PC-9 (cell line): ENCODE measurements at regions not wholly inside any gene's neighbourhood (a gene's known extent, or its start where the extent isn't known, plus 50 kb on each side); places are given as distances from the start of the nearest gene placed in this dataset.

Experiments
- BruUV-seq: library from RNA; stranded (reverse); fragments of 400-500 nt; replicated peaks from 2 replicates; lab custom pipeline; 2021; lab: Mats Ljungman, UMichigan
- CTCF ChIA-PET: fragments of 300-600 bp; sonication (Branson Sonifier 250); formaldehyde crosslinking; loops from one replicate; lab custom pipeline; 2022; ENCODE audit warnings: antibody characterized with exemption; lab: Charles Lee
- POLR2A ChIA-PET: fragments of 300-600 bp; sonication (Branson Sonifier 250); formaldehyde crosslinking; loops from one replicate; lab custom pipeline; 2022; ENCODE audit warnings: antibody characterized with exemption; ENCODE audit not compliant: unreplicated experiment; lab: Charles Lee
- DNase-seq, 2 experiments: peaks; one replicate each; pipeline versions ENCODE4 v3.0.0 to v3.0.0-alpha.2; 2015 to 2022; ENCODE audit warnings: mixed read lengths in 1 of 2
- H2AFZ ChIP-seq: fragments of 200-600 bp; sonication (generic); 2 replicates; pipeline ENCODE4 v1.8.1; 2017; ENCODE audit warnings: antibody characterized with exemption
- H3F3A ChIP-seq: fragments of 200-600 bp; sonication (generic); 2 replicates; pipeline ENCODE4 v1.8.1; 2017; ENCODE audit warnings: antibody characterized with exemption, mild to moderate bottlenecking, low read depth; ENCODE audit not compliant: insufficient read depth
- H3K27ac ChIP-seq: fragments of 200-600 bp; sonication (generic); 2 replicates; pipeline ENCODE4 v1.6.1; 2016; ENCODE audit warnings: mixed run types
- H3K27me3 ChIP-seq: fragments of 200-600 bp; sonication (generic); 2 replicates; pipeline ENCODE4 v1.6.1; 2016; ENCODE audit warnings: low read depth, mixed run types; ENCODE audit not compliant: insufficient read depth
- H3K36me3 ChIP-seq: fragments of 200-600 bp; sonication (generic); 2 replicates; pipeline ENCODE4 v1.6.1; 2016; ENCODE audit warnings: low read depth, mixed run types
- H3K4me1 ChIP-seq: fragments of 200-600 bp; sonication (generic); replicated peaks from 2 replicates; pipeline ENCODE4 v1.6.1; 2016; ENCODE audit warnings: mixed run types; ENCODE audit not compliant: insufficient read depth
- H3K4me2 ChIP-seq: fragments of 200-600 bp; sonication (generic); 2 replicates; pipeline ENCODE4 v1.6.1; 2017; ENCODE audit warnings: mixed run types
- H3K4me3 ChIP-seq: fragments of 200-600 bp; sonication (generic); 2 replicates; pipeline ENCODE4 v1.6.1; 2016; ENCODE audit warnings: mixed run types
- H3K79me2 ChIP-seq: fragments of 200-600 bp; sonication (generic); 2 replicates; pipeline ENCODE4 v1.6.1; 2017; ENCODE audit warnings: low read depth, mixed run types
- H3K9me2 ChIP-seq: fragments of 200-600 bp; sonication (generic); 2 replicates; pipeline ENCODE4 v1.8.1; 2017; ENCODE audit warnings: mild to moderate bottlenecking; ENCODE audit not compliant: insufficient read depth
- H3K9me3 ChIP-seq: fragments of 200-600 bp; sonication (generic); 2 replicates; pipeline ENCODE4 v1.8.1; 2016; ENCODE audit warnings: low read depth; ENCODE audit not compliant: insufficient read depth
- H4K20me1 ChIP-seq: fragments of 200-600 bp; sonication (generic); 2 replicates; pipeline ENCODE4 v1.8.1; 2017; ENCODE audit not compliant: insufficient read depth
- CTCF ChIP-seq: fragments of 200-600 bp; sonication (generic); conservative IDR thresholded peaks from 2 replicates; pipeline ENCODE4 v1.6.1; 2017; ENCODE audit warnings: mixed run types, antibody characterized with exemption, mild to moderate bottlenecking, moderate library complexity
- EZH2 ChIP-seq: fragments of 200-600 bp; sonication (generic); IDR thresholded peaks from 2 replicates; pipeline ENCODE4 v1.8.0; 2017; ENCODE audit warnings: antibody characterized with exemption, low read depth
- intact Hi-C: fragments of 100-400 bp; cut with micrococcal nuclease; formaldehyde crosslinking; loops from one replicate; pipeline ENCODE4 v1.10.0; 2022; ENCODE audit not compliant: unreplicated experiment

DNA sequence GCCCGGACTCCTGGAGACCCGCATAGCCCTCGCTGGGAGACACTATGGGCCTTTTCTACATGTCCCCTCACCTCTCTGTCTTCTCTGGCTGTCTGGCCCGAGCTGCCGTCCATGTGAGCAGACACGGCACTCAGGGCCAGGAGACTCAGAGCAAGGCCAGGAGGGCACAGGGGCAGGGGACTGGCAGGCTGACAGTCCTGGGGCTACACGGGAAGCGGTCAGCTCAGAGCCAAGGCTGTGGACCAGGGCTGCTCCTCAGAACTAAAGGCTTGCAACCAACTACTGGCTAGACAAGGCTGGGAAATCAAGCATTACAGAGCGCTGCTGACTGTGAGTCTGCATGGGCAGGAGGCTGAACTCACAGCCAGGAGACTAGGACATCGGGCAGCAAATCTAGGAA lies 56.1 kb upstream of the CDON start:
- POLR2A ChIA-PET, result no interaction called here
- intact Hi-C loops, result loop anchor here (5.0 kb wide), 1 partner anchor 37 kb away; no protein-coding TSS in a partner anchor
- CTCF ChIA-PET, result interaction anchor here (0.7 kb wide), 1 partner anchor 41 kb away, joined by 4 read pairs; no protein-coding TSS in a partner anchor
- DNase-seq, result peak in 1 of 2 experiments; percentile 19
- Histone ChIP-seq H3K79me2 (no peaks in the 10 kb centered on the region), H3K4me1 (peaks cover 25% of the 10 kb centered on the region), H3K4me3 (no peak overlapping the region), H3K27me3 (no peaks in the 10 kb centered on the region), H2AFZ (no peak overlapping the region), H3F3A (peaks cover 3% of the 10 kb centered on the region; the same call in 1 of the 2 replicates), H3K36me3 (no peaks in the 10 kb centered on the region), H4K20me1 (no peaks in the 10 kb centered on the region), H3K9me2 (no peaks in the 10 kb centered on the region), H3K9me3 (no peaks in the 10 kb centered on the region), H3K4me2 (no peak overlapping the region), H3K27ac (no peak overlapping the region)
- no peak for TF ChIP-seq EZH2
- TF ChIP-seq CTCF, result no peak
- BruUV-seq, result no TSS peak

GRCh38 chr11:126115816-126116331 lies 53.2 kb upstream of the CDON start:
- H3K4me3 ChIP-seq, result no peak overlapping the region
- BruUV-seq, result no TSS peak
- no peaks in the 10 kb centered on the region for H4K20me1 ChIP-seq
- peaks cover 34% of the 10 kb centered on the region for H3K4me1 ChIP-seq
- no peaks in the 10 kb centered on the region for H3K36me3 ChIP-seq
- H3K79me2 ChIP-seq, result no peaks in the 10 kb centered on the region
- no peaks in the 10 kb centered on the region for H3K27me3 ChIP-seq
- intact Hi-C loops, result loop anchor here (5.0 kb wide), 1 partner anchor 34 kb away; no protein-coding TSS in a partner anchor
- H3F3A ChIP-seq, result peaks cover 3% of the 10 kb centered on the region; the same call in 1 of the 2 replicates
- no peaks in the 10 kb centered on the region for H3K9me2 ChIP-seq
- no peak overlapping the region for H2AFZ ChIP-seq
- peak overlapping the region; percentile 37 for H3K4me2 ChIP-seq
- no peak overlapping the region for H3K27ac ChIP-seq
- ChIA-PET CTCF (interaction anchor here (0.9 kb wide), 1 partner anchor 53 kb away, joined by 3 read pairs; the partner anchor contains the start of gene CDON), POLR2A (no interaction called here)
- DNase-seq, result peak; percentile 43 to 75
- H3K9me3 ChIP-seq, result no peaks in the 10 kb centered on the region
- no peak; the same call in 1 of the 2 replicates for TF ChIP-seq CTCF
- no peak for TF ChIP-seq EZH2

- Histone ChIP-seq H4K20me1 (no peaks in the 10 kb centered on the region), H3K36me3 (no peaks in the 10 kb centered on the region), H3K27me3 (no peaks in the 10 kb centered on the region), H3K4me2 (peak overlapping the region; percentile 37; the same call in 1 of the 2 replicates), H3K79me2 (no peaks in the 10 kb centered on the region), H3K9me2 (no peaks in the 10 kb centered on the region), H3K4me1 (peaks cover 41% of the 10 kb centered on the region), H3K9me3 (no peaks in the 10 kb centered on the region), H3K27ac (no peak overlapping the region), H2AFZ (no peak overlapping the region), H3K4me3 (no peak overlapping the region), H3F3A (peaks cover 3% of the 10 kb centered on the region; the same call in 1 of the 2 replicates)
- no TSS peak for BruUV-seq
- ChIA-PET CTCF (interaction anchor here (0.9 kb wide), 1 partner anchor 52 kb away, joined by 3 read pairs; the partner anchor contains the start of gene CDON), POLR2A (no interaction called here)
- no peak for DNase-seq
- intact Hi-C loops, result loop anchor here (5.0 kb wide), 1 partner anchor 33 kb away; no protein-coding TSS in a partner anchor
- TF ChIP-seq EZH2 (no peak), CTCF (no peak)
Measured at GRCh38 chr11:126115127-126115495, 52.4 kb upstream of the CDON start.
